Middle frontal gyrus (tissue), 1 donor: ENCODE measurements at regions not wholly inside any gene's neighbourhood (a gene's known extent, or its start where the extent isn't known, plus 50 kb on each side); places are given as distances from the start of the nearest gene placed in this dataset.
"Not testable (repeated sequence)": the region's sequence is repeated elsewhere in the genome, so short reads cannot be mapped to it uniquely, and the experiment has no call there.

Experiments used
- DNase-seq: peaks from one replicate; pipeline ENCODE4 v3.0.0-alpha.2; 2015; ENCODE audit warnings: low spot score; ENCODE audit errors: extremely low spot score

GRCh38 chr6:168941036-168941435 is 312.6 kb downstream of the THBS2 start:
- DNase-seq, result no peak

GRCh38 chr6:168939796-168940195 is 313.9 kb downstream of the THBS2 start:
- DNase-seq, result no peak

GRCh38 chr6:168939041-168939440 is 314.6 kb downstream of the THBS2 start:
- no peak for DNase-seq

GRCh38 chr6:168938546-168938945 is 315.1 kb downstream of the THBS2 start:
- DNase-seq, result no peak

GRCh38 chr6:168937054-168937453 is 316.6 kb downstream of the THBS2 start:
- DNase-seq, result no peak

GRCh38 chr6:168935628-168936010 is 318.0 kb downstream of the THBS2 start:
- DNase-seq, result no peak

GRCh38 chr6:168934660-168935627 is 318.7 kb downstream of the THBS2 start:
- no peak for DNase-seq

- DNase-seq, result not testable (repeated sequence)
Observed at GRCh38 chr6:168932171-168932570, 321.5 kb downstream of the THBS2 start.

- DNase-seq, result not testable (repeated sequence)
Observed at GRCh38 chr6:168931072-168931471, 322.6 kb downstream of the THBS2 start.

GRCh38 chr6:168929871-168930450 is 323.7 kb downstream of the THBS2 start:
- DNase-seq, result no peak

- no peak for DNase-seq
Observed at GRCh38 chr6:168928012-168928411, 325.6 kb downstream of the THBS2 start.

GRCh38 chr6:168927026-168927425 is 326.6 kb downstream of the THBS2 start:
- no peak for DNase-seq

- DNase-seq, result no peak
Observed at GRCh38 chr6:168926306-168926705, 327.3 kb downstream of the THBS2 start.

- no peak for DNase-seq
Observed at GRCh38 chr6:168925671-168926070, 328.0 kb downstream of the THBS2 start.

- no peak for DNase-seq
Observed at GRCh38 chr6:168923171-168923570, 330.5 kb downstream of the THBS2 start.

- DNase-seq, result no peak
Observed at GRCh38 chr6:168922436-168922835, 331.2 kb downstream of the THBS2 start.

GRCh38 chr6:168920289-168920688 is 333.4 kb downstream of the THBS2 start:
- no peak for DNase-seq

GRCh38 chr6:168919470-168920179 is 334.0 kb downstream of the THBS2 start:
- no peak for DNase-seq

- no peak for DNase-seq
Observed at GRCh38 chr6:168916576-168917211, 337.0 kb downstream of the THBS2 start.

- no peak for DNase-seq
Observed at GRCh38 chr6:168915855-168916254, 337.8 kb downstream of the THBS2 start.

- DNase-seq, result no peak
Observed at GRCh38 chr6:168915242-168915641, 338.4 kb downstream of the THBS2 start.
